Nephron (organoid): ENCODE measurements at regions not wholly inside any gene's neighbourhood (a gene's known extent, or its start where the extent isn't known, plus 50 kb on each side); places are given as distances from the start of the nearest gene placed in this dataset.
"Not testable (repeated sequence)": the region's sequence is repeated elsewhere in the genome, so short reads cannot be mapped to it uniquely, and the experiment has no call there.

Experiments
- H3K27ac Mint-ChIP-seq, 3 experiments: 2 replicates each; pipeline ENCODE4 v1.8.0; 2020; ENCODE audit warnings: mixed read lengths in 3 of 3, mild to moderate bottlenecking in 2 of 3, moderate library complexity in 1 of 3
- H3K27me3 Mint-ChIP-seq: 2 replicates; pipeline ENCODE4 v1.8.0; 2021; ENCODE audit warnings: low read depth, mild to moderate bottlenecking, moderate library complexity, mixed read lengths
- H3K36me3 Mint-ChIP-seq: 2 replicates; pipeline ENCODE4 v1.8.0; 2020; ENCODE audit warnings: low read depth, mixed read lengths
- H3K4me1 Mint-ChIP-seq: 2 replicates; pipeline ENCODE4 v1.8.0; 2020; ENCODE audit warnings: mixed read lengths
- H3K4me3 Mint-ChIP-seq, 3 experiments: 2 replicates each; pipeline ENCODE4 v1.8.0; 2020; ENCODE audit warnings: mild to moderate bottlenecking in 3 of 3, mixed read lengths in 3 of 3, moderate library complexity in 2 of 3
- H3K9me3 Mint-ChIP-seq: 2 replicates; pipeline ENCODE4 v1.8.0; 2020; ENCODE audit warnings: mixed read lengths
- CTCF ChIP-seq, 3 experiments: fragments of 200-600 bp; sonication (generic); IDR thresholded peaks; one replicate each; pipeline ENCODE4 v1.5.0; 2021; ENCODE audit warnings: antibody characterized with exemption in 3 of 3; ENCODE audit not compliant: unreplicated experiment in 3 of 3

DNA sequence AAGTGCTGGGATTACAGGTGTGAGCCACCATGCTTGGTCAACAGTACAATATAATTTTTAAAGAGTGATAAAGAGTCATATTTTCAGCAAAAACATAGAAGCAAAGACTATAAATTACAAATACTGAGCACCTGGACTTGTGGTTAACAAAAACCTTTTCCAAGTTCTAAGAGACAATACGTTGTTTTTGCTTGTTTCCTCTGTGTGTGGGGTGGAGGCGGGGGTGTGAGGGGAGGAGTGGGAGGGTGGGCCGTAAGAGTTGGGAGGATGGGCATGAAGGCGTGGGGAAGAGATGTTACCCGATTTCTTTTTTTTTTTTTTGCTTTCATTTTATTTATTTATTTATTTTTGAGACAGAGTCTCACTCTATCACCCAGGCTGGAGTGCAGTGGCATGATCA, 78.0 kb upstream of the WIPF1 start:
- Mint-ChIP-seq H3K4me1 (peaks cover 5% of the 10 kb centered on the region), H3K36me3 (peaks cover 37% of the 10 kb centered on the region), H3K4me3 (no peak overlapping the region), H3K9me3 (peaks cover 14% of the 10 kb centered on the region), H3K27ac (no peak overlapping the region), H3K27me3 (no peaks in the 10 kb centered on the region)
- no peak for TF ChIP-seq CTCF (IDR thresholded peaks at IDR 0.05; ENCODE audit: unreplicated experiment in 3 of 3)

DNA sequence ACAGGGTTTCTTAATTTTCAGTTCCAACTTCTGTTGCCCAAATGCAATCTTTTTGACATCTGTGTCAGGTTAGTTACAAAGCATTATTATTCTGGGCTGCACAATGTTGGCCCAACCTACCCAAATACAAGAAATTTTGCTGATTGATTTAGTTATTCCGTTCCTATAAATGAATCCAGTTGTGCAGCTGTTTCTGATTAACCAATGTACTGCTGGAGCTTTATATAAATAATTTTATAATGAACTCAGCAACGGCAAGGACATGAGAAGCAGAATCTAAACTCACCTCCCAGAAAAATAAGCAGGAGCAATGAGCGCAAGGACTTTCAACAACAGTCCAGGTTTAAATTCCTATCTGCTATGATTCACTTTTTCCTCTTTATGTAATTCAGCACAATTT, 76.3 kb upstream of the WIPF1 start:
- H3K27me3 Mint-ChIP-seq: no peaks in the 10 kb centered on the region
- peaks cover 5% of the 10 kb centered on the region for H3K4me1 Mint-ChIP-seq
- H3K27ac Mint-ChIP-seq: no peak overlapping the region
- H3K9me3 Mint-ChIP-seq: peaks cover 14% of the 10 kb centered on the region
- no peak overlapping the region for H3K4me3 Mint-ChIP-seq
- peaks cover 37% of the 10 kb centered on the region for H3K36me3 Mint-ChIP-seq
- no peak for TF ChIP-seq CTCF (IDR thresholded peaks at IDR 0.05; ENCODE audit: unreplicated experiment in 3 of 3)

- peaks cover 37% of the 10 kb centered on the region for H3K36me3 Mint-ChIP-seq
- H3K9me3 Mint-ChIP-seq: peaks cover 14% of the 10 kb centered on the region
- peaks cover 6% of the 10 kb centered on the region for H3K4me1 Mint-ChIP-seq
- H3K4me3 Mint-ChIP-seq: no peak overlapping the region
- H3K27me3 Mint-ChIP-seq: no peaks in the 10 kb centered on the region
- no peak overlapping the region for H3K27ac Mint-ChIP-seq
- TF ChIP-seq CTCF (IDR thresholded peaks at IDR 0.05; ENCODE audit: unreplicated experiment in 3 of 3): no peak
Observed at GRCh38 chr2:174673440-174673839, 75.8 kb upstream of the WIPF1 start.

GRCh38 chr2:174671532-174671931, 73.9 kb upstream of the WIPF1 start:
- not testable (repeated sequence) for H3K27ac Mint-ChIP-seq, H3K4me3 Mint-ChIP-seq, H3K27me3 Mint-ChIP-seq
- Mint-ChIP-seq H3K9me3 (peaks cover 14% of the 10 kb centered on the region), H3K4me1 (peaks cover 20% of the 10 kb centered on the region), H3K36me3 (peaks cover 37% of the 10 kb centered on the region)

- Mint-ChIP-seq H3K36me3 (peaks cover 35% of the 10 kb centered on the region), H3K4me1 (peaks cover 22% of the 10 kb centered on the region), H3K27ac (no peak overlapping the region), H3K4me3 (no peak overlapping the region), H3K9me3 (peaks cover 14% of the 10 kb centered on the region), H3K27me3 (no peaks in the 10 kb centered on the region)
- TF ChIP-seq CTCF (IDR thresholded peaks at IDR 0.05; ENCODE audit: unreplicated experiment in 3 of 3): no peak
Observed at GRCh38 chr2:174670446-174670845, 72.8 kb upstream of the WIPF1 start.

DNA sequence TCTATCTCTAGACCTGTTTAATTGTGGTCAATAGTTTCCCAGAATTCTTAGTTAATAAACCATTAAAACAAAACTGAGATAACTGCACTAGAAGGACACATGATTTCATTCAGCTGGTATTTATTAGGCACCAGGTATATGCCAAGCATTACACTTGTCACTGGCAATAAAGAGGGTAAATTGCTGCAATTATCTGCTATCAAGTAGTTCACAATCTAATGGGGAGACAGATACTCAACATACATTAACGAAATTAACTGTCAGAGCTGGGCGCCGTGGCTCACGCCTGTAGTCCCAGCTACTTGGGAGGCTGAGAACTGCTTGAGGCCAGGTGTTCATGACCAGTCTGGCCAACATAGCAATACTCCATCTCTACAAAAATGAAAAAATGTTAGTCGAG, 71.7 kb upstream of the WIPF1 start:
- Mint-ChIP-seq H3K27ac (no peak overlapping the region), H3K4me3 (no peak overlapping the region), H3K36me3 (peaks cover 30% of the 10 kb centered on the region), H3K9me3 (peaks cover 14% of the 10 kb centered on the region), H3K4me1 (peaks cover 22% of the 10 kb centered on the region), H3K27me3 (no peaks in the 10 kb centered on the region)
- no peak for TF ChIP-seq CTCF (IDR thresholded peaks at IDR 0.05; ENCODE audit: unreplicated experiment in 3 of 3)
